SK-N-SH treated with all-trans-retinoic acid at 6 μM for 48 hours (cell line): ENCODE measurements at regions not wholly inside any gene's neighbourhood (a gene's known extent, or its start where the extent isn't known, plus 50 kb on each side); places are given as distances from the start of the nearest gene placed in this dataset.

ENCODE experiments used
- ATAC-seq: fragments of 200-7000 bp; cut with Tn5 transposase; 3 replicates; pipeline ENCODE4 v1.9.1; 2020; ENCODE audit warnings: mild to moderate bottlenecking, moderate library complexity
- ARNTL ChIP-seq: fragments of 450-650 bp; formaldehyde crosslinking; IDR thresholded peaks from 2 replicates; pipeline ENCODE4 v1.5.0; 2020; ENCODE audit warnings: low read depth, mild to moderate bottlenecking, moderate library complexity, borderline replicate concordance
- CREB5 ChIP-seq: fragments of 250-450 bp; sonication (Bioruptor Pico); IDR thresholded peaks from 2 replicates; pipeline ENCODE4 v1.5.1; 2020; ENCODE audit warnings: low read depth, mild to moderate bottlenecking, moderate library complexity
- CSDC2 ChIP-seq: fragments of 250-450 bp; sonication (Bioruptor Pico); IDR thresholded peaks from 2 replicates; pipeline ENCODE4 v1.5.0; 2020; ENCODE audit warnings: mild to moderate bottlenecking, moderate library complexity
- CSRNP3 ChIP-seq: fragments of 250-450 bp; sonication (Bioruptor Pico); IDR thresholded peaks from 2 replicates; pipeline ENCODE4 v1.5.1; 2021; ENCODE audit warnings: mild to moderate bottlenecking, moderate library complexity
- ESRRG ChIP-seq: fragments of 250-450 bp; sonication (Bioruptor Pico); IDR thresholded peaks from 2 replicates; pipeline ENCODE4 v1.6.1; 2021; ENCODE audit warnings: mild to moderate bottlenecking
- GLIS3 ChIP-seq: fragments of 250-450 bp; sonication (Bioruptor Pico); IDR thresholded peaks from 2 replicates; pipeline ENCODE4 v1.5.0; 2020; ENCODE audit warnings: mild to moderate bottlenecking, moderate library complexity
- ISL1 ChIP-seq: fragments of 250-450 bp; sonication (Bioruptor Pico); IDR thresholded peaks from 2 replicates; pipeline ENCODE4 v2.1.2; 2022; ENCODE audit warnings: mild to moderate bottlenecking, moderate library complexity
- PATZ1 ChIP-seq: fragments of 250-450 bp; sonication (Bioruptor Pico); IDR thresholded peaks from 2 replicates; pipeline ENCODE4 v1.8.0; 2020; ENCODE audit warnings: mild to moderate bottlenecking, moderate library complexity, borderline replicate concordance
- POU6F1 ChIP-seq: fragments of 250-450 bp; sonication (Bioruptor Pico); IDR thresholded peaks from 2 replicates; pipeline ENCODE4 v1.8.0; 2021; ENCODE audit warnings: low read depth, mild to moderate bottlenecking, moderate library complexity, borderline replicate concordance
- PPARA ChIP-seq: fragments of 250-450 bp; sonication (Bioruptor Pico); IDR thresholded peaks from 2 replicates; pipeline ENCODE4 v1.5.0; 2020; ENCODE audit warnings: mild to moderate bottlenecking, borderline replicate concordance
- RARB ChIP-seq: fragments of 250-450 bp; sonication (Bioruptor Pico); IDR thresholded peaks from 2 replicates; pipeline ENCODE4 v1.8.0; 2021; ENCODE audit warnings: mild to moderate bottlenecking, moderate library complexity
- SNAI2 ChIP-seq: fragments of 250-450 bp; sonication (Bioruptor Pico); IDR thresholded peaks from 2 replicates; pipeline ENCODE4 v1.5.0; 2020; ENCODE audit warnings: mild to moderate bottlenecking, moderate library complexity
- TCF4 ChIP-seq: fragments of 250-450 bp; sonication (Bioruptor Pico); IDR thresholded peaks from 2 replicates; pipeline ENCODE4 v1.8.0; 2021; ENCODE audit warnings: mild to moderate bottlenecking, moderate library complexity, borderline replicate concordance
- TOX ChIP-seq: fragments of 250-450 bp; sonication (Bioruptor Pico); IDR thresholded peaks from 2 replicates; pipeline ENCODE4 v1.8.0; 2021; ENCODE audit warnings: mild to moderate bottlenecking, moderate library complexity, borderline replicate concordance
- TSHZ2 ChIP-seq: fragments of 250-450 bp; sonication (Bioruptor Pico); IDR thresholded peaks from 2 replicates; pipeline ENCODE4 v1.5.0; 2020; ENCODE audit warnings: mild to moderate bottlenecking, moderate library complexity
- ZC3H10 ChIP-seq: fragments of 250-450 bp; sonication (Bioruptor Pico); IDR thresholded peaks from 2 replicates; pipeline ENCODE4 v1.5.1; 2021; ENCODE audit warnings: mild to moderate bottlenecking, moderate library complexity
- ZFP3 ChIP-seq: fragments of 250-450 bp; sonication (Bioruptor Pico); IDR thresholded peaks from 2 replicates; pipeline ENCODE4 v1.5.0; 2020; ENCODE audit warnings: mild to moderate bottlenecking, moderate library complexity
- ZFP30 ChIP-seq: fragments of 450-650 bp; formaldehyde crosslinking; IDR thresholded peaks from 2 replicates; pipeline ENCODE4 v1.5.0; 2022; ENCODE audit warnings: mild to moderate bottlenecking, moderate library complexity
- ZNF565 ChIP-seq: fragments of 450-650 bp; formaldehyde crosslinking; conservative IDR thresholded peaks from 2 replicates; pipeline ENCODE4 v1.5.0; 2020; ENCODE audit warnings: low read depth, mild to moderate bottlenecking, moderate library complexity
- ZNF70 ChIP-seq: fragments of 450-650 bp; formaldehyde crosslinking; IDR thresholded peaks from 2 replicates; pipeline ENCODE4 v1.5.0; 2020; ENCODE audit warnings: mild to moderate bottlenecking, moderate library complexity
- ZNF8 ChIP-seq: fragments of 450-650 bp; formaldehyde crosslinking; IDR thresholded peaks from 2 replicates; pipeline ENCODE4 v1.5.0; 2020; ENCODE audit warnings: mild to moderate bottlenecking, moderate library complexity

GRCh38 chr11:104476454-104476853 lies 312.5 kb upstream of the PDGFD start (continued):
- TF ChIP-seq POU6F1 = no peak
- TF ChIP-seq ZFP3 (CRISPR knock-in tag) = no peak
- TF ChIP-seq TCF4 = no peak
- no peak for TF ChIP-seq CREB5
- TF ChIP-seq CSDC2 (CRISPR knock-in tag) = no peak

GRCh38 chr11:104467404-104467803 lies 303.5 kb upstream of the PDGFD start:
- ATAC-seq = no peak
- no peak for TF ChIP-seq ISL1 (CRISPR knock-in tag)
- no peak for TF ChIP-seq CSRNP3 (CRISPR knock-in tag)
- no peak for TF ChIP-seq TSHZ2 (CRISPR knock-in tag)
- no peak for TF ChIP-seq ZNF70
- no peak for TF ChIP-seq GLIS3
- TF ChIP-seq ZNF8 = no peak
- TF ChIP-seq TCF4 = no peak
- TF ChIP-seq ZC3H10 (CRISPR knock-in tag) = no peak
- no peak for TF ChIP-seq ZFP3 (CRISPR knock-in tag)
- no peak for TF ChIP-seq ZNF565 (CRISPR knock-in tag)
- no peak for TF ChIP-seq PPARA
- TF ChIP-seq CREB5 = no peak
- TF ChIP-seq ESRRG = no peak

- peak; percentile 68 for ATAC-seq
- TF ChIP-seq ZNF565 (CRISPR knock-in tag) (no peak), TCF4 (no peak), RARB (CRISPR knock-in tag) (no peak), PPARA (no peak), ZFP3 (CRISPR knock-in tag) (no peak), ARNTL (CRISPR knock-in tag) (no peak), ZFP30 (CRISPR knock-in tag) (no peak), PATZ1 (no peak), POU6F1 (no peak), ESRRG (no peak), SNAI2 (CRISPR knock-in tag) (no peak), ZC3H10 (CRISPR knock-in tag) (no peak), TOX (CRISPR knock-in tag) (no peak), CSDC2 (CRISPR knock-in tag) (no peak)
- TF ChIP-seq, all 23 proteins: peak for 0
Measured at GRCh38 chr11:104465321-104465720, 301.4 kb upstream of the PDGFD start.
